ENCODE measurements at regions not wholly inside any gene's neighbourhood (a gene's known extent, or its start where the extent isn't known, plus 50 kb on each side); places are given as distances from the start of the nearest gene placed in this dataset.

DNA sequence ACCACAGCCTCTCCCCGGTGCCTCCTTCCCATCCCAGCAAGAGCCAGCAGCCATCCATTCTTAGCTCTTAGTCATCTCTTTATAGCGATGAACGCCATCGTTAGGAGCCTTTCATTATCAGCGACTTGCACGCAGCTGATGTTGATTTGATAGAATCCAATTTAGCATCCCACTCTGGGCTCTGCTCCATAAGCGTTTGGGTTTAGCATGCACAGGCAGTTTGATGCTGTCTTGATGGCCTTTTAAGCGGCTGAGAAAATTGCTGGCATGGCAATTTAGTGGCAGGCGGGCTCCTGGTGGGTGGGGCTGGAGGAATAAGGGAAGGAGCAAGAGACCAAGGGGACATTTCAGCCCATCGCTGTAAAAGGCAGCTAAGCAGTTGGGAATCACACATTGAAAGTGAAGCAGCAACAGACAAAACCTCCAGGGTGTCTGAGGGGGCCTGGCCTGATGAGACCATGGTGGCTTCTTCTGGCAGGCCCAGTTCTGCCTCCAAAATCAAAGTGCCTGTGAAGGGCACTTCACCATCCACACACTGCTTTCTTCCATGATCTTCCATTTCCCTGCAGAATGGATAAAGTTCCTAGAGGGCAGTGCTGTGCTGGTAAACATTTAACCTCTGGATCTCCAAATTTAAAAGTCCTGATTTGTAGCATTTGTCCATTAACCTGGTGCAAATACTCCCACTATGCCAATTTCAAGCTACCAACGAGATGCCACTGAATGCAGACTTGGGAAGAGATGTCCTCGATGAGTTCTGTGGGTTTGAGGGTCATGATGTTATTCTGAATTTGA lies 107.8 kb upstream of the PLXNA4 start:
- WGBS, 4 donors = 86 to 92% (median 88%) methylated on average over 12 of the region's 12 CpGs
- TF ChIP-seq POLR2A (IDR thresholded peaks at IDR 0.05) = no peak
- TF ChIP-seq, protein P1, sequence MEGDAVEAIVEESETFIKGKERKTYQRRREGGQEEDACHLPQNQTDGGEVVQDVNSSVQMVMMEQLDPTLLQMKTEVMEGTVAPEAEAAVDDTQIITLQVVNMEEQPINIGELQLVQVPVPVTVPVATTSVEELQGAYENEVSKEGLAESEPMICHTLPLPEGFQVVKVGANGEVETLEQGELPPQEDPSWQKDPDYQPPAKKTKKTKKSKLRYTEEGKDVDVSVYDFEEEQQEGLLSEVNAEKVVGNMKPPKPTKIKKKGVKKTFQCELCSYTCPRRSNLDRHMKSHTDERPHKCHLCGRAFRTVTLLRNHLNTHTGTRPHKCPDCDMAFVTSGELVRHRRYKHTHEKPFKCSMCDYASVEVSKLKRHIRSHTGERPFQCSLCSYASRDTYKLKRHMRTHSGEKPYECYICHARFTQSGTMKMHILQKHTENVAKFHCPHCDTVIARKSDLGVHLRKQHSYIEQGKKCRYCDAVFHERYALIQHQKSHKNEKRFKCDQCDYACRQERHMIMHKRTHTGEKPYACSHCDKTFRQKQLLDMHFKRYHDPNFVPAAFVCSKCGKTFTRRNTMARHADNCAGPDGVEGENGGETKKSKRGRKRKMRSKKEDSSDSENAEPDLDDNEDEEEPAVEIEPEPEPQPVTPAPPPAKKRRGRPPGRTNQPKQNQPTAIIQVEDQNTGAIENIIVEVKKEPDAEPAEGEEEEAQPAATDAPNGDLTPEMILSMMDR (IDR thresholded peaks at IDR 0.05) = no peak
- no peak overlapping the region for H3K4me3 ChIP-seq

DNA sequence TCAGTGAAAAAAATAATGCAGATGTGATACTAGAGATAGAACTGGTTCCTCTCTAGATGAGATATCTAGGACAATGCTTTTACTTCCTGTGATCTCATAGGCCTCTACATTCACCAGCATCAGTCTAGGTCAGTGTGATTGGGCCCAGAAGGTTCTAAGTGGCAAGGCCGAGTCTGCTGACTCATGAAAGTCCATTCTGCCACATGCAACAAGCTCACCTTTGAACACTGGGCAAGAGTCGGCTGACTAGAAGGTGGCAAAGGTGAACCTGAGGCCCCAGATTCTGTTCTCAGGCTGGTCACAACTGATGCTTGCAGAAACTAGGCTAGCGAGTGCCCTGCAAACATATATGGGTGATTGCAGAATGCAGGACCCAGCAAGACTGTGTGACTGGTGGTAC lies 105.7 kb upstream of the PLXNA4 start:
- H3K27me3 ChIP-seq = peaks cover 0 to 3% (median 0%) of the 10 kb centered on the region in 9 donors
- TF ChIP-seq, protein P1 (IDR thresholded peaks at IDR 0.05) = no peak
- no peak for TF ChIP-seq POLR2A (IDR thresholded peaks at IDR 0.05)
- intact Hi-C loops (cut with DNase I) = no loop called here
- WGBS, 4 donors = 85 to 98% (median 91%) methylated on average over 3 of the region's 3 CpGs
- H3K4me1 ChIP-seq = no peaks in the 10 kb centered on the region
- H3K27ac ChIP-seq = no peak overlapping the region
- no peaks in the 10 kb centered on the region for H3K36me3 ChIP-seq
- DNase-seq (no peak), ATAC-seq (no peak)
- H3K9me3 ChIP-seq = peaks cover 0 to 12% (median 0%) of the 10 kb centered on the region in 12 donors
- no peak overlapping the region for H3K4me3 ChIP-seq

More for the DNA sequence above, 107.8 kb upstream of the PLXNA4 start:
- H3K36me3 ChIP-seq = no peaks in the 10 kb centered on the region
- no peak overlapping the region for H3K27ac ChIP-seq
- no peak for ATAC-seq
- intact Hi-C loops (cut with DNase I) = no loop called here
- no peaks in the 10 kb centered on the region for H3K4me1 ChIP-seq
- peaks cover 0 to 12% (median 0%) of the 10 kb centered on the region in 12 donors for H3K9me3 ChIP-seq
- peaks cover 0 to 3% (median 0%) of the 10 kb centered on the region in 9 donors for H3K27me3 ChIP-seq
- no peak for DNase-seq

DNA sequence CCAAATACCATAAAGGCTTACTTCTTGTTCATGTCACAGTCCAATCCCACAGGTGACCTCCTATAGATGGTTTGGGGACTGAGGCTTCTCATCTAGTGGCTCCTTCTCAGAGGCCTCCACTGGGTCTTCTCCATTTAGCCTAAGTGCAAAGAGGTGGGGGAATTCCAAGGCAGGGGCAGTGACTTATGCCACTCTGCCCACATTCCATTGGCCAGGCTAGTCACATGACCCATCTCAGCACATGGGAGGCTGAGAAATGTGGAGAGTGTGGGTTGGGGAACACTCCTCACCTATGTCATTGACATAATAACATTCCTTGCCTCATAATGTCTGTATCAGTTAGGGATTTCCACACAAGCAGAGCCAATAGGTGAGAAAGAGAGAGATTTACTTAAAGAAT lies 104.3 kb upstream of the PLXNA4 start:
- no peak overlapping the region for H3K4me3 ChIP-seq
- DNase-seq (no peak), ATAC-seq (no peak)
- TF ChIP-seq POLR2A (IDR thresholded peaks at IDR 0.05) = no peak
- TF ChIP-seq, protein P1 (IDR thresholded peaks at IDR 0.05) = no peak
- H3K36me3 ChIP-seq = no peaks in the 10 kb centered on the region
- H3K27me3 ChIP-seq = peaks cover 0 to 3% (median 0%) of the 10 kb centered on the region in 9 donors
- no peak overlapping the region for H3K27ac ChIP-seq
- H3K9me3 ChIP-seq = peaks cover 0 to 4% (median 0%) of the 10 kb centered on the region in 12 donors
- intact Hi-C loops (cut with DNase I) = no loop called here
- H3K4me1 ChIP-seq = no peaks in the 10 kb centered on the region

DNA sequence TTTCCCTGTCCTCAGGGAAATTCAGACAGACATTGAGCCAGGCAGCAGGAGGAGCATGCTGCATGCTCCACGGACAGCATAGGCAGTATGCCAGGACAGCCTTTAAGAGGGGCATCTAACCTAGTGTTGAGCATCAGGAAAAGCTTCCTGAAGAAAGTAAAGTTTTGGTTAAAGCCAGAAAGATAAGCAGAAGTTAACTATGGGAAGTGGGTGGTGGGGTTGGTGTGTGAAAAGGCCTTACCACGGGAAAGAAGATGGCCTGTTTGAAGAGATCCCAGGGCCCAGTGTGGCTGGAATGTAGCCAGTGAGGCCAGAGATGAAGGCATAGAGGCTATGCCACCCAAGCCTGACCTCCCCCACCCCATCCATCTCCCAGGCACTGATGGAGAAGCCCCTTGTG lies 102.4 kb upstream of the PLXNA4 start:
- intact Hi-C loops (cut with DNase I) = no loop called here
- no peaks in the 10 kb centered on the region for H3K9me3 ChIP-seq
- H3K4me3 ChIP-seq = no peak overlapping the region
- TF ChIP-seq, protein P1 (IDR thresholded peaks at IDR 0.05) = no peak
- no peak for TF ChIP-seq POLR2A (IDR thresholded peaks at IDR 0.05)
- H3K27ac ChIP-seq = no peak overlapping the region
- no peak for ATAC-seq
- no peaks in the 10 kb centered on the region for H3K4me1 ChIP-seq
- no peaks in the 10 kb centered on the region for H3K36me3 ChIP-seq
- H3K27me3 ChIP-seq = peaks cover 0 to 3% (median 0%) of the 10 kb centered on the region in 9 donors
- DNase-seq = no peak
- 58 to 74% (median 65%) methylated on average over 2 of the region's 2 CpGs for WGBS, 4 donors

Data from heart left ventricle (tissue), 16 donors.